KMS-11 (cell line): ENCODE measurements at regions not wholly inside any gene's neighbourhood (a gene's known extent, or its start where the extent isn't known, plus 50 kb on each side); places are given as distances from the start of the nearest gene placed in this dataset.

Experiments
- H2AFZ ChIP-seq: fragments of 200-600 bp; sonication (generic); 2 replicates; pipeline ENCODE4 v1.6.1; 2016; ENCODE audit warnings: antibody characterized with exemption, mixed run types, low read depth
- H3K27ac ChIP-seq: fragments of 200-600 bp; sonication (generic); 2 replicates; pipeline ENCODE4 v1.6.1; 2016; ENCODE audit warnings: mild to moderate bottlenecking, mixed run types
- H3K27me3 ChIP-seq: fragments of 200-600 bp; sonication (generic); 2 replicates; pipeline ENCODE4 v1.6.1; 2017; ENCODE audit warnings: mild to moderate bottlenecking, low read depth, mixed run types, moderate library complexity; ENCODE audit not compliant: insufficient read depth
- H3K36me3 ChIP-seq: fragments of 200-600 bp; sonication (generic); 2 replicates; pipeline ENCODE4 v1.6.1; 2017; ENCODE audit warnings: mild to moderate bottlenecking, mixed run types; ENCODE audit not compliant: insufficient read depth
- H3K4me1 ChIP-seq: fragments of 200-600 bp; sonication (generic); 2 replicates; pipeline ENCODE4 v1.6.1; 2016; ENCODE audit warnings: mild to moderate bottlenecking, low read depth, mixed run types; ENCODE audit not compliant: poor library complexity, severe bottlenecking
- H3K4me2 ChIP-seq: fragments of 200-600 bp; sonication (generic); 2 replicates; pipeline ENCODE4 v1.7.0; 2016; ENCODE audit warnings: mild to moderate bottlenecking, mixed run types
- H3K4me3 ChIP-seq: fragments of 200-600 bp; sonication (generic); IDR thresholded peaks from 2 replicates; pipeline ENCODE4 v1.6.1; 2017; ENCODE audit warnings: low read depth, low read length, mixed read lengths; ENCODE audit not compliant: insufficient read depth
- H3K79me2 ChIP-seq: fragments of 200-600 bp; sonication (generic); 2 replicates; pipeline ENCODE4 v1.6.1; 2016; ENCODE audit warnings: low read depth, mixed run types; ENCODE audit not compliant: insufficient read depth
- H3K9ac ChIP-seq: fragments of 200-600 bp; sonication (generic); 2 replicates; pipeline ENCODE4 v1.6.1; 2016; ENCODE audit warnings: mild to moderate bottlenecking, mixed run types
- H4K20me1 ChIP-seq: fragments of 200-600 bp; sonication (generic); 2 replicates; pipeline ENCODE4 v1.6.1; 2016; ENCODE audit warnings: mild to moderate bottlenecking, mixed run types; ENCODE audit not compliant: insufficient read depth
- TF ChIP-seq, protein P1 (sequence below): fragments of 200-600 bp; sonication (generic); conservative IDR thresholded peaks from 2 replicates; pipeline ENCODE4 v1.6.1; 2017; ENCODE audit warnings: low read depth, mild to moderate bottlenecking, antibody characterized with exemption, low read length, moderate library complexity, mixed read lengths

DNA sequence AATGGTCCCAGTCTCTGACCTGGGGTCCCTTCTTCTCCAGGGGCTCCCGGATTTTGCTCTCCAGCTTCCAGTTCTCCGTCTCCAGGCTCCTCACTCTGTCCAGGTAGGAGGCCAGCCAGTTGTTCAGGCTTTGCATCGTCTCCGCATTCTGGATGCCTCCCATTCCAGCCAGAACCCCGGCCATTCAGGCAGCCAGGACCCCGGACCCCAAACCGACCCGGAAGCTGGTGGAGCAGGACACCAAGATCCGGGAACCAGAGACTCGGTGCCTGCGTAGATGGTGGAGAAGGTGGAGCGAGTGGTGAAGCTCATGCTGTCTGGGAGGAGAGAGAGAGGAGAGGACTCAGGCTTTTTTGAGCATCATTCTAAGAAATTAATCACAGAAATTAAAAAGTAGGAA, 572.4 kb upstream of the NCAM2 start:
- Histone ChIP-seq H3K36me3 (no peaks in the 10 kb centered on the region), H3K27ac (no peak overlapping the region), H3K79me2 (no peaks in the 10 kb centered on the region), H3K27me3 (no peaks in the 10 kb centered on the region), H3K4me3 (no peak overlapping the region), H3K4me2 (no peak overlapping the region), H2AFZ (no peak overlapping the region), H3K4me1 (no peaks in the 10 kb centered on the region), H3K9ac (no peak overlapping the region), H4K20me1 (no peaks in the 10 kb centered on the region)
- TF ChIP-seq, protein P1, sequence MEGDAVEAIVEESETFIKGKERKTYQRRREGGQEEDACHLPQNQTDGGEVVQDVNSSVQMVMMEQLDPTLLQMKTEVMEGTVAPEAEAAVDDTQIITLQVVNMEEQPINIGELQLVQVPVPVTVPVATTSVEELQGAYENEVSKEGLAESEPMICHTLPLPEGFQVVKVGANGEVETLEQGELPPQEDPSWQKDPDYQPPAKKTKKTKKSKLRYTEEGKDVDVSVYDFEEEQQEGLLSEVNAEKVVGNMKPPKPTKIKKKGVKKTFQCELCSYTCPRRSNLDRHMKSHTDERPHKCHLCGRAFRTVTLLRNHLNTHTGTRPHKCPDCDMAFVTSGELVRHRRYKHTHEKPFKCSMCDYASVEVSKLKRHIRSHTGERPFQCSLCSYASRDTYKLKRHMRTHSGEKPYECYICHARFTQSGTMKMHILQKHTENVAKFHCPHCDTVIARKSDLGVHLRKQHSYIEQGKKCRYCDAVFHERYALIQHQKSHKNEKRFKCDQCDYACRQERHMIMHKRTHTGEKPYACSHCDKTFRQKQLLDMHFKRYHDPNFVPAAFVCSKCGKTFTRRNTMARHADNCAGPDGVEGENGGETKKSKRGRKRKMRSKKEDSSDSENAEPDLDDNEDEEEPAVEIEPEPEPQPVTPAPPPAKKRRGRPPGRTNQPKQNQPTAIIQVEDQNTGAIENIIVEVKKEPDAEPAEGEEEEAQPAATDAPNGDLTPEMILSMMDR = no peak

DNA sequence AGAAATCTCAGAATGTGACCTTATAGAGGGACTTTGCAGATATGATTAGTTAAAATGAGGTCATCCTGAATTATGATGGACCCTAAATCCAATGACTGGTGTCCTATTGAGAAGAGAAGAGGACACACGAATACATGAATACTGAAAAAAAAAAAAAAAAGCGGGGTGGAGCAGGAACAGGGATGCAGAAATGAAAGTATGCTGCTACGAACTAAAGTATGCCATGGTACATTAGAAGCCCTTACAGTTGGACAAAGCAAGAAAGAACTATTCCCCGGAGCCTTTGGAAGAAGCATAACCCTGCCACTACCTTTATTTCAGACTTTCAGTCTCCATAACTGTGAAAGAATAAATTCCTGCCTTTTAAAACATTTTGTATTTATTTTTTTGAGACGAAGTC, 557.9 kb upstream of the NCAM2 start:
- TF ChIP-seq, protein P1 = no peak
- Histone ChIP-seq H3K4me1 (no peaks in the 10 kb centered on the region), H3K27me3 (no peaks in the 10 kb centered on the region), H3K27ac (no peak overlapping the region), H3K4me3 (no peak overlapping the region), H4K20me1 (no peaks in the 10 kb centered on the region), H3K79me2 (no peaks in the 10 kb centered on the region), H3K9ac (no peak overlapping the region), H3K4me2 (no peak overlapping the region), H2AFZ (no peak overlapping the region), H3K36me3 (no peaks in the 10 kb centered on the region)

GRCh38 chr21:20443558-20444155, 554.6 kb upstream of the NCAM2 start:
- Histone ChIP-seq H3K36me3 (no peaks in the 10 kb centered on the region), H3K79me2 (no peaks in the 10 kb centered on the region), H4K20me1 (no peaks in the 10 kb centered on the region), H3K27ac (no peak overlapping the region), H3K4me2 (no peak overlapping the region), H2AFZ (no peak overlapping the region), H3K9ac (no peak overlapping the region), H3K27me3 (no peaks in the 10 kb centered on the region), H3K4me3 (no peak overlapping the region), H3K4me1 (no peaks in the 10 kb centered on the region)
- TF ChIP-seq, protein P1 = peak; percentile 80

DNA sequence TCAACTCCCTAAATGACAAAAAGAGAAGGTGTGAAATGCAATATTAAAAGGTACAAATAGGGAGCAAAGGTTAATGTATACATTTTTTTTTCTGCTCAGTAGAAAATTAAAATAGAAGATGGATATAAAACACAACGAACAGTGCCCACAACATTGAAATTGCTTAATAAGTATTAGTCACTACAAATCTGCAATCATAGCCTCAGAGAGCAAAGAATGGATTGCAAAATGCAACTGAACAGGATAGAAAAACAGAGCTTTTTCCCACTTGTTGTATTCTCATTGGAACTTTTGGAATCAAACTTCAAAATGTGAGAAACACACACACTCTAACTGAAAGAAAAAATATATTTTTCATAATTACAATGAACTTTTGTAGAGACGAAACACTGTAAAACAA, 552.2 kb upstream of the NCAM2 start:
- H3K4me3 ChIP-seq = no peak overlapping the region
- H3K4me2 ChIP-seq = no peak overlapping the region
- no peaks in the 10 kb centered on the region for H3K36me3 ChIP-seq
- H3K4me1 ChIP-seq = no peaks in the 10 kb centered on the region
- no peak overlapping the region for H2AFZ ChIP-seq
- H3K27me3 ChIP-seq = no peaks in the 10 kb centered on the region
- H3K79me2 ChIP-seq = no peaks in the 10 kb centered on the region
- no peak overlapping the region for H3K9ac ChIP-seq
- TF ChIP-seq, protein P1 = no peak
- no peaks in the 10 kb centered on the region for H4K20me1 ChIP-seq
- H3K27ac ChIP-seq = no peak overlapping the region
